SK-N-SH (cell line): ENCODE measurements at regions not wholly inside any gene's neighbourhood (a gene's known extent, or its start where the extent isn't known, plus 50 kb on each side); places are given as distances from the start of the nearest gene placed in this dataset.

Source experiments
- CTCF ChIA-PET: fragments of 300-600, 350-600 bp; formaldehyde crosslinking; extraction: SDS; loops from one replicate; lab custom pipeline; 2021; lab: Yijun Ruan, JAX
- POLR2A ChIA-PET: fragments of 350-600 bp; sonication (Branson Sonifier 250); formaldehyde crosslinking; extraction: SDS; loops from one replicate; lab custom pipeline; 2020; ENCODE audit warnings: antibody characterized with exemption, inconsistent platforms; lab: Yijun Ruan, JAX
- DNase-seq: peaks from one replicate; pipeline ENCODE4 v3.0.0; 2012
- H2AFZ ChIP-seq: fragments of 200-600 bp; sonication (generic); 2 replicates; pipeline ENCODE4 v1.8.1; 2016; ENCODE audit warnings: antibody characterized with exemption, mild to moderate bottlenecking, low read depth
- H3F3A ChIP-seq: fragments of 200-600 bp; sonication (generic); replicated peaks from 2 replicates; pipeline ENCODE3; 2016; ENCODE audit warnings: antibody characterized with exemption, mild to moderate bottlenecking; ENCODE audit not compliant: insufficient read depth
- H3K27ac ChIP-seq, 2 experiments: fragments of 200-500 bp in 1 of 2; fragments of 200-600 bp in 1 of 2; sonication (Bioruptor generic) in 1 of 2; sonication (generic), shearing (Covaris generic) in 1 of 2; 2 replicates each; pipeline versions ENCODE4 v1.5.1 to v1.6.1; 2014 to 2016; ENCODE audit warnings: low read depth in 2 of 2, inconsistent platforms in 1 of 2, low read length in 1 of 2, mild to moderate bottlenecking in 1 of 2, mixed read lengths in 1 of 2
- H3K27me3 ChIP-seq: fragments of 200-600 bp; sonication (generic), shearing (Covaris generic); 2 replicates; pipeline ENCODE4 v1.6.1; 2016; ENCODE audit warnings: mixed run types; ENCODE audit not compliant: insufficient read depth
- H3K36me3 ChIP-seq, 2 experiments: fragments of 200-500 bp in 1 of 2; fragments of 200-600 bp in 1 of 2; sonication (Bioruptor generic) in 1 of 2; sonication (generic) in 1 of 2; replicated peaks in 1 of 2; 2 replicates each; pipeline versions ENCODE3 to v1.5.1; 2014 to 2016; ENCODE audit warnings: low read length in 1 of 2, mild to moderate bottlenecking in 1 of 2; ENCODE audit not compliant: insufficient read depth in 2 of 2, control insufficient read depth in 1 of 2
- H3K4me1 ChIP-seq, 2 experiments: fragments of 200-500 bp in 1 of 2; fragments of 200-600 bp in 1 of 2; sonication (Bioruptor generic) in 1 of 2; sonication (generic), shearing (Covaris generic) in 1 of 2; 2 replicates each; pipeline versions ENCODE4 v1.5.1 to v1.6.1; 2014 to 2016; ENCODE audit warnings: low read depth in 1 of 2, low read length in 1 of 2, mixed run types in 1 of 2; ENCODE audit not compliant: insufficient read depth in 2 of 2, control insufficient read depth in 1 of 2
- H3K4me2 ChIP-seq: fragments of 200-600 bp; sonication (generic), shearing (Covaris generic); 2 replicates; pipeline ENCODE4 v1.6.1; 2017; ENCODE audit warnings: mixed run types
- H3K4me3 ChIP-seq, 2 experiments: fragments of 200-500 bp in 1 of 2; fragments of 200-600 bp in 1 of 2; sonication (Bioruptor generic) in 1 of 2; sonication (generic), shearing (Covaris generic) in 1 of 2; 2 replicates each; pipeline versions ENCODE4 v1.5.1 to v1.8.1; 2014 to 2016; ENCODE audit warnings: low read depth in 2 of 2, inconsistent platforms in 1 of 2, low read length in 1 of 2, mild to moderate bottlenecking in 1 of 2, mixed read lengths in 1 of 2, moderate library complexity in 1 of 2
- H3K79me2 ChIP-seq: fragments of 200-600 bp; sonication (generic); 2 replicates; pipeline ENCODE4 v1.8.1; 2017; ENCODE audit warnings: mild to moderate bottlenecking; ENCODE audit not compliant: insufficient read depth
- H3K9ac ChIP-seq: fragments of 200-600 bp; sonication (generic); 2 replicates; pipeline ENCODE4 v1.6.1; 2017; ENCODE audit warnings: mixed run types
- H3K9me2 ChIP-seq: fragments of 200-600 bp; sonication (generic); 2 replicates; pipeline ENCODE4 v1.6.1; 2017; ENCODE audit warnings: mixed run types
- H3K9me3 ChIP-seq: fragments of 200-600 bp; sonication (generic); 2 replicates; pipeline ENCODE4 v1.6.1; 2017; ENCODE audit warnings: mixed run types, mild to moderate bottlenecking, moderate library complexity
- H4K20me1 ChIP-seq: fragments of 200-600 bp; sonication (generic); 2 replicates; pipeline ENCODE4 v1.6.1; 2017; ENCODE audit warnings: mild to moderate bottlenecking, mixed run types; ENCODE audit not compliant: insufficient read depth
- FOSL2 ChIP-seq: IDR thresholded peaks from 2 replicates; pipeline ENCODE4 v1.4.0; 2012; ENCODE audit warnings: low read depth, mild to moderate bottlenecking, moderate library complexity, borderline replicate concordance
- MAX ChIP-seq: IDR thresholded peaks from 2 replicates; pipeline ENCODE4 v1.4.0; 2012; ENCODE audit warnings: low read depth
- MEF2A ChIP-seq: IDR thresholded peaks from 2 replicates; pipeline ENCODE4 v1.4.0; 2012; ENCODE audit warnings: low read depth, borderline replicate concordance
- RFX5 ChIP-seq: IDR thresholded peaks from 2 replicates; pipeline ENCODE4 v1.6.1; 2012; ENCODE audit warnings: mild to moderate bottlenecking, improper control_type of control experiment, low read length
- USF1 ChIP-seq: IDR thresholded peaks from 2 replicates; pipeline ENCODE4 v1.4.0; 2012; ENCODE audit warnings: low read depth, borderline replicate concordance
- WGBS: methylation state at CpG from one replicate; pipeline ENCODE4 v1.1.6; 2017; ENCODE audit warnings: low lambda C conversion rate; 5-methylcytosine and 5-hydroxymethylcytosine counted together
- TF ChIP-seq, protein P1 (sequence below): fragments of 150-350 bp; IDR thresholded peaks from 2 replicates; pipeline ENCODE4 v1.6.1; 2016; ENCODE audit warnings: mild to moderate bottlenecking, low read depth, low read length
- TF ChIP-seq, protein P2 (sequence below): fragments of 200-600 bp; sonication (generic); IDR thresholded peaks from 2 replicates; pipeline ENCODE4 v1.6.1; 2017; ENCODE audit warnings: antibody characterized with exemption, mild to moderate bottlenecking, moderate library complexity

DNA sequence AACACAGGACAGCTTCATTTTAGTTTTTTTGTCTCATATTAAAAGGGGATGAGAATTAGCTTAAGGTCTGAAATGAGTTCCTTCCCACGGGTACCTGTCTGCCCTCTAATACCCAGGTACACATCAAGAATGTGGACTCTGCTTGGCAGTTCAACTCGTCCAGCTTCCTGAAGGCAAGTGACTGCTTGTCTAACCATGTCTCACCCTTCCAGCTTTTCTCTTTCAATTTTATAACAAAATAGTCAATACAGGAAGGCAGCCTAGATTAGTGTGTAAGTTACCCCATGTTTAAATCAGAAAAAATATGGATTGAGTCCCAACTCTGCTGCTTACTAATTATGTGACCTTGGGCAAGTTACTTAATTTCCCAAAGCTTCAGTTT is 50.5 kb upstream of the C5orf46 start:
- DNase-seq, result no peak
- Histone ChIP-seq H4K20me1 (no peaks in the 10 kb centered on the region), H3K9me2 (no peaks in the 10 kb centered on the region), H3K9ac (no peak overlapping the region), H3K27me3 (no peaks in the 10 kb centered on the region), H3F3A (no peaks in the 10 kb centered on the region), H3K79me2 (no peaks in the 10 kb centered on the region), H3K4me3 (no peak overlapping the region), H3K36me3 (no peaks in the 10 kb centered on the region), H3K9me3 (no peaks in the 10 kb centered on the region), H3K4me2 (no peak overlapping the region), H3K4me1 (no peaks in the 10 kb centered on the region), H3K27ac (no peak overlapping the region), H2AFZ (no peak overlapping the region)
- TF ChIP-seq, protein P1, sequence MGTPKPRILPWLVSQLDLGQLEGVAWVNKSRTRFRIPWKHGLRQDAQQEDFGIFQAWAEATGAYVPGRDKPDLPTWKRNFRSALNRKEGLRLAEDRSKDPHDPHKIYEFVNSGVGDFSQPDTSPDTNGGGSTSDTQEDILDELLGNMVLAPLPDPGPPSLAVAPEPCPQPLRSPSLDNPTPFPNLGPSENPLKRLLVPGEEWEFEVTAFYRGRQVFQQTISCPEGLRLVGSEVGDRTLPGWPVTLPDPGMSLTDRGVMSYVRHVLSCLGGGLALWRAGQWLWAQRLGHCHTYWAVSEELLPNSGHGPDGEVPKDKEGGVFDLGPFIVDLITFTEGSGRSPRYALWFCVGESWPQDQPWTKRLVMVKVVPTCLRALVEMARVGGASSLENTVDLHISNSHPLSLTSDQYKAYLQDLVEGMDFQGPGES, result no peak
- TF ChIP-seq RFX5 (no peak), FOSL2 (no peak)
- TF ChIP-seq, protein P2, sequence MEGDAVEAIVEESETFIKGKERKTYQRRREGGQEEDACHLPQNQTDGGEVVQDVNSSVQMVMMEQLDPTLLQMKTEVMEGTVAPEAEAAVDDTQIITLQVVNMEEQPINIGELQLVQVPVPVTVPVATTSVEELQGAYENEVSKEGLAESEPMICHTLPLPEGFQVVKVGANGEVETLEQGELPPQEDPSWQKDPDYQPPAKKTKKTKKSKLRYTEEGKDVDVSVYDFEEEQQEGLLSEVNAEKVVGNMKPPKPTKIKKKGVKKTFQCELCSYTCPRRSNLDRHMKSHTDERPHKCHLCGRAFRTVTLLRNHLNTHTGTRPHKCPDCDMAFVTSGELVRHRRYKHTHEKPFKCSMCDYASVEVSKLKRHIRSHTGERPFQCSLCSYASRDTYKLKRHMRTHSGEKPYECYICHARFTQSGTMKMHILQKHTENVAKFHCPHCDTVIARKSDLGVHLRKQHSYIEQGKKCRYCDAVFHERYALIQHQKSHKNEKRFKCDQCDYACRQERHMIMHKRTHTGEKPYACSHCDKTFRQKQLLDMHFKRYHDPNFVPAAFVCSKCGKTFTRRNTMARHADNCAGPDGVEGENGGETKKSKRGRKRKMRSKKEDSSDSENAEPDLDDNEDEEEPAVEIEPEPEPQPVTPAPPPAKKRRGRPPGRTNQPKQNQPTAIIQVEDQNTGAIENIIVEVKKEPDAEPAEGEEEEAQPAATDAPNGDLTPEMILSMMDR, result no peak
- WGBS, result 10% methylated on average over 2 of the region's 2 CpGs
- POLR2A ChIA-PET, result no interaction called here
- CTCF ChIA-PET, result interaction anchor here (0.8 to 1.3 kb wide), 4 partner anchors 22 to 169 kb away, joined by 3 to 4 read pairs (median 3); no protein-coding TSS in a partner anchor

GRCh38 chr5:147956064-147956841 is 49.9 kb upstream of the C5orf46 start:
- WGBS, result 0% methylated on average over 1 of the region's 1 CpG
- H3K4me3 ChIP-seq, result no peak overlapping the region
- H3K36me3 ChIP-seq, result no peaks in the 10 kb centered on the region
- H3K9ac ChIP-seq, result no peak overlapping the region
- no peak for DNase-seq
- no peak overlapping the region for H3K4me2 ChIP-seq
- H2AFZ ChIP-seq, result no peak overlapping the region
- H3K27me3 ChIP-seq, result no peaks in the 10 kb centered on the region
- TF ChIP-seq FOSL2 (no peak), MAX (no peak), USF1 (no peak), MEF2A (no peak)
- TF ChIP-seq, all 33 proteins: peak for 0
- H3F3A ChIP-seq, result no peaks in the 10 kb centered on the region
- H3K4me1 ChIP-seq, result no peaks in the 10 kb centered on the region
- ChIA-PET CTCF (interaction anchor here (0.8 to 1.3 kb wide), 4 partner anchors 21 to 169 kb away, joined by 3 to 4 read pairs (median 3); no protein-coding TSS in a partner anchor), POLR2A (no interaction called here)
- H3K9me3 ChIP-seq, result no peaks in the 10 kb centered on the region
- H3K9me2 ChIP-seq, result no peaks in the 10 kb centered on the region
- no peaks in the 10 kb centered on the region for H3K79me2 ChIP-seq
- H3K27ac ChIP-seq, result no peak overlapping the region
- H4K20me1 ChIP-seq, result no peaks in the 10 kb centered on the region
